T-cell (primary cell): ENCODE measurements at regions not wholly inside any gene's neighbourhood (a gene's known extent, or its start where the extent isn't known, plus 50 kb on each side); places are given as distances from the start of the nearest gene placed in this dataset.

Experiments used
- ATAC-seq, 4 experiments: fragments of 200-7000 bp in 3 of 4; fragments of 150-1000 bp in 1 of 4; cut with Tn5 transposase; replicated peaks in 1 of 4; 1 replicate in 3 of 4; 2 replicates in 1 of 4; pipeline ENCODE4 v1.10.0; 2021; ENCODE audit warnings: moderate library complexity in 3 of 4, mild to moderate bottlenecking in 2 of 4, moderate number of reproducible peaks in 1 of 4
- CTCF ChIA-PET, 2 donors: fragments of 300-600 bp; sonication (Branson Sonifier 250); formaldehyde crosslinking; loops; one replicate each; lab custom pipeline; 2022; ENCODE audit warnings: antibody characterized with exemption in 2 of 2; lab: Charles Lee
- POLR2A ChIA-PET, 2 donors: fragments of 300-600 bp; sonication (Branson Sonifier 250); formaldehyde crosslinking; loops; one replicate each; lab custom pipeline; 2022; ENCODE audit warnings: antibody characterized with exemption in 2 of 2; lab: Charles Lee
- DNase-seq, 35 experiments: peaks; one replicate each; pipeline versions ENCODE4 v3.0.0 to v3.0.0-alpha.2; 2013 to 2023
- H3K27ac ChIP-seq: one replicate; pipeline ENCODE4 v1.5.1; 2013; ENCODE audit warnings: low read length
- H3K27me3 ChIP-seq, 2 experiments: replicated peaks in 1 of 2; 1 replicate in 1 of 2; 2 replicates in 1 of 2; pipeline versions ENCODE4 v1.6.1 to v1.7.0; 2013; ENCODE audit warnings: low read length in 1 of 2, mixed read lengths in 1 of 2; ENCODE audit not compliant: control insufficient read depth in 2 of 2, insufficient read depth in 2 of 2; ENCODE audit errors: extremely low read depth in 1 of 2
- H3K36me3 ChIP-seq, 2 donors: 1 replicate in 1 of 2; 2 replicates in 1 of 2; pipeline versions ENCODE4 v1.6.1 to v1.7.0; 2013; ENCODE audit warnings: low read length in 1 of 2; ENCODE audit not compliant: control insufficient read depth in 2 of 2, insufficient read depth in 1 of 2; ENCODE audit errors: extremely low read depth in 1 of 2
- H3K4me1 ChIP-seq, 2 experiments: 1 replicate in 1 of 2; 2 replicates in 1 of 2; pipeline versions ENCODE4 v1.6.1 to v1.7.0; 2013; ENCODE audit warnings: low read length in 2 of 2, mixed read lengths in 1 of 2; ENCODE audit not compliant: insufficient read depth in 2 of 2, control insufficient read depth in 1 of 2; ENCODE audit errors: extremely low read depth in 1 of 2
- H3K4me3 ChIP-seq, 2 donors: 1 replicate in 1 of 2; 2 replicates in 1 of 2; pipeline versions ENCODE4 v1.5.1 to v1.7.0; 2013; ENCODE audit warnings: mild to moderate bottlenecking in 2 of 2, low read length in 1 of 2, moderate library complexity in 1 of 2; ENCODE audit not compliant: control insufficient read depth in 1 of 2; ENCODE audit errors: extremely low read depth in 1 of 2
- H3K9me3 ChIP-seq: 2 replicates; pipeline ENCODE4 v1.7.0; 2013
- H3K27ac Mint-ChIP-seq, 2 donors: one replicate each; pipeline ENCODE4 v1.8.0; 2020 to 2021; ENCODE audit warnings: mild to moderate bottlenecking in 2 of 2, mixed read lengths in 2 of 2
- H3K27me3 Mint-ChIP-seq, 2 donors: one replicate each; pipeline ENCODE4 v1.8.0; 2021 to 2022; ENCODE audit warnings: mixed read lengths in 2 of 2
- H3K36me3 Mint-ChIP-seq: one replicate; pipeline ENCODE4 v1.8.0; 2021; ENCODE audit warnings: mixed read lengths
- H3K4me1 Mint-ChIP-seq, 3 donors: one replicate each; pipeline ENCODE4 v1.8.0; 2020 to 2022; ENCODE audit warnings: mixed read lengths in 3 of 3, mild to moderate bottlenecking in 1 of 3
- H3K4me3 Mint-ChIP-seq, 3 donors: one replicate each; pipeline ENCODE4 v1.8.0; 2020 to 2022; ENCODE audit warnings: mild to moderate bottlenecking in 3 of 3, mixed read lengths in 3 of 3, moderate library complexity in 3 of 3
- H3K9me3 Mint-ChIP-seq, 3 donors: one replicate each; pipeline ENCODE4 v1.8.0; 2020 to 2022; ENCODE audit warnings: mixed read lengths in 3 of 3
- WGBS: methylation state at CpG from one replicate; pipeline ENCODE4 v1.1.5; 2013; ENCODE audit warnings: missing lambda C conversion rate; ENCODE audit not compliant: insufficient coverage; 5-methylcytosine and 5-hydroxymethylcytosine counted together

DNA sequence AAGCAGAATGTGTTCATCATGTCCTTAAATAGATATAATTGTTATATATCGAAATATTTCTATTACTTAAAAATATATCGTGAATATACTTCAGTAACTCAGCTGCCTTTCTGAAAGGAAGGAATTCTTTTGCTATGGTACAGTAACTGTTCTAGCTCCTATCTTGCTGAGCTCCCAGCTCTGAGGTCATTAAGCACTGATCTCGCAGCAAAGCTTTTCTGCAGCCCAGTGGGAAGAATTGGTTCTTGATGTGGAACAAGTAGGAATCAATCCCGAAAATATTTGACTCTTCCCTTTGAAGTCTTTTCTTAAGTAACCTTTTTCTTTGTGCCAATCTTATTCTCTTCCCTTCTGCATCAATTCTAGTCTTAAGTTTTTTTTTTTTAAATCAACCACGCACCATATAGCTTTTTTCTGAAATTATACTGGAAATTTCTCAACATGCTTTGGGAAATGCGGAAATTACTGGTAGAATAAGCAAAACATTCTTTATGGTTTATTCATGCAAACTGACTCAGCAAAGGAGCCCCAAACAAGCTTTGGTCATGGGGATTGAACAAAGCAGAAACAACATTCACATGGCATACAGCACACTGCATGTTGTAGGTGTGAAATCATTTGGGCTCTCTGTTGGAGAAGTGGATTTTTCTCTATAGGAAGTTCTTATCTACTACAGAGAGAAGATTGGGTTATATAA lies 428.9 kb upstream of the GNPDA2 start:
- Mint-ChIP-seq H3K4me1 (no peaks in the 10 kb centered on the region), H3K9me3 (peaks cover 4 to 9% (median 7%) of the 10 kb centered on the region in 3 donors), H3K27ac (no peak overlapping the region), H3K4me3 (no peak overlapping the region), H3K27me3 (no peaks in the 10 kb centered on the region), H3K36me3 (no peaks in the 10 kb centered on the region)
- Histone ChIP-seq H3K27ac (no peak overlapping the region), H3K4me3 (no peak overlapping the region), H3K27me3 (no peaks in the 10 kb centered on the region), H3K4me1 (no peaks in the 10 kb centered on the region), H3K36me3 (no peaks in the 10 kb centered on the region), H3K9me3 (no peaks in the 10 kb centered on the region)
- no peak for DNase-seq
- ChIA-PET POLR2A (no interaction called here), CTCF (no interaction called here)
- 90% methylated on average over 2 of the region's 6 CpGs for WGBS
- no peak for ATAC-seq

DNA sequence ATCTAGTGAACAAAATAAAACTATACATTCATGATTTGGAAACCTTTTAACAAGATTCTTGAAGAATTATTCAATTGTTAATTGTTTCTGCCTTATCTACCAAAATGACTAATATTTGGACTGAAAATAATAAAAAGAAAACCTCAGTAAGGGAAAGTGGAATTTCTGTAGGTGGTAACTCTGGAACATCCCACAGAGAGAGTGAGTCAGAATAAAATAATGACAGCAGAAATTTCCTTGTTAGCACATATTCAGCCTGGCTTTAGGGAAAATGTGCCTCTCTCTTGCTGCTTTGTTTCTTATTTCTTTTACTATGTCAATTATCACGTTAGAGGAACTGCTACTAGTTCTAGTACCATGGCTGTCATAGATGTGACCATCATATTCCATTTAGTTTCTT lies 421.5 kb upstream of the GNPDA2 start:
- ATAC-seq (no peak), DNase-seq (no peak)
- Mint-ChIP-seq H3K4me3 (no peak overlapping the region), H3K36me3 (no peaks in the 10 kb centered on the region), H3K27ac (no peak overlapping the region), H3K4me1 (no peaks in the 10 kb centered on the region), H3K27me3 (no peaks in the 10 kb centered on the region), H3K9me3 (peaks cover 0 to 10% (median 8%) of the 10 kb centered on the region in 3 donors)
- no peak overlapping the region for H3K27ac ChIP-seq
- POLR2A ChIA-PET, result no interaction called here
- CTCF ChIA-PET, result no interaction called here
- no peaks in the 10 kb centered on the region for H3K27me3 ChIP-seq
- no peaks in the 10 kb centered on the region for H3K4me1 ChIP-seq
- no peak overlapping the region for H3K4me3 ChIP-seq
- no CpG with 5 or more reads among the region's 1 CpG for WGBS
- no peaks in the 10 kb centered on the region for H3K9me3 ChIP-seq
- no peaks in the 10 kb centered on the region for H3K36me3 ChIP-seq

DNA sequence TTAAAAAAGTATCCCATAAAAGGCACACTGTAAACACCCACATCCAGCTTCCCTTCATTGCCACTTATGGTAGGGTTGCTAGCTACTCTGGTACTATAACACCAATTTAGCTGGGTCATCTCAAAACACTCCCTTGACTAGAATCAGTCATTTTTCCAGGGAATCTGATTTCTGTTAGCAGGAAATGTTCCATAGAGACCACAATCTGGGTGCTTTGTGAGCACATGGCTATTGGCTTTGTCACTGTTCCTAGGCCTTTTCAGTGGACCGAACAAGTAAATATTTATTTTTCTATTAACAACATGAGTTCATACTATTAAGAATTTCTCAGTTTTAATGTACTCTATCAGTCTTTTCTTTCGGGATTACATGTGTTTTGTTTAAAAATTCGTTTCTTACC lies 404.7 kb upstream of the GNPDA2 start:
- POLR2A ChIA-PET, result no interaction called here
- H3K36me3 ChIP-seq, result no peaks in the 10 kb centered on the region
- Mint-ChIP-seq H3K9me3 (peaks cover 10 to 21% (median 16%) of the 10 kb centered on the region in 3 donors), H3K27me3 (no peaks in the 10 kb centered on the region), H3K4me1 (no peaks in the 10 kb centered on the region), H3K36me3 (no peaks in the 10 kb centered on the region), H3K27ac (no peak overlapping the region), H3K4me3 (no peak overlapping the region)
- CTCF ChIA-PET, result no interaction called here
- H3K9me3 ChIP-seq, result no peaks in the 10 kb centered on the region
- no peaks in the 10 kb centered on the region for H3K27me3 ChIP-seq
- no peaks in the 10 kb centered on the region for H3K4me1 ChIP-seq
- no peak for DNase-seq
- no peak overlapping the region for H3K27ac ChIP-seq
- no peak for ATAC-seq
- no CpG with 5 or more reads among the region's 3 CpGs for WGBS
- no peak overlapping the region for H3K4me3 ChIP-seq

DNA sequence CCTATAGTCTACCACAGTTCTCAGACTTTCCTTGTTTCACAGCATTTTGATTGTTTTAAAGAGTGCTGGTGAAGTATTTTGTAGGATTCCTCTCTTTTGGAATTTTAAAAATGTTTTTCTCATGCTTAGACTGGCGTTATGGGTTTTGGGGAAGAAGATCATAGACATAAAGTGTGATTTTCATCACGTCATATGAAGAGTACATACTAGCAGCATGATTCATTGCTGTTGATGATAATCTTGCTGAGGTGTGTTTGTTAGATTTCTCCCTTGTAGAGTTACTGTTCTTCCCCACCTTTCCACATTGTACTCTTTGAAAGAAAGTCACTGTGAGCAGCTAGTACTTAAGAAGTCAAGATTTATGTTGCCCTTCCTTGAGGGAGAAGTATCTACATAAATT lies 396.1 kb upstream of the GNPDA2 start:
- no peaks in the 10 kb centered on the region for H3K27me3 Mint-ChIP-seq
- no CpG with 5 or more reads among the region's 2 CpGs for WGBS
- ATAC-seq, result no peak
- H3K9me3 ChIP-seq, result no peaks in the 10 kb centered on the region
- H3K27ac ChIP-seq, result no peak overlapping the region
- CTCF ChIA-PET, result no interaction called here
- H3K36me3 Mint-ChIP-seq, result no peaks in the 10 kb centered on the region
- H3K27me3 ChIP-seq, result no peaks in the 10 kb centered on the region
- POLR2A ChIA-PET, result no interaction called here
- H3K36me3 ChIP-seq, result no peaks in the 10 kb centered on the region
- DNase-seq, result no peak
- H3K4me1 ChIP-seq, result no peaks in the 10 kb centered on the region
- H3K9me3 Mint-ChIP-seq, result peaks cover 0 to 21% (median 7%) of the 10 kb centered on the region in 3 donors
- H3K4me1 Mint-ChIP-seq, result no peaks in the 10 kb centered on the region
- H3K4me3 Mint-ChIP-seq, result no peak overlapping the region
- H3K27ac Mint-ChIP-seq, result no peak overlapping the region
- H3K4me3 ChIP-seq, result no peak overlapping the region

DNA sequence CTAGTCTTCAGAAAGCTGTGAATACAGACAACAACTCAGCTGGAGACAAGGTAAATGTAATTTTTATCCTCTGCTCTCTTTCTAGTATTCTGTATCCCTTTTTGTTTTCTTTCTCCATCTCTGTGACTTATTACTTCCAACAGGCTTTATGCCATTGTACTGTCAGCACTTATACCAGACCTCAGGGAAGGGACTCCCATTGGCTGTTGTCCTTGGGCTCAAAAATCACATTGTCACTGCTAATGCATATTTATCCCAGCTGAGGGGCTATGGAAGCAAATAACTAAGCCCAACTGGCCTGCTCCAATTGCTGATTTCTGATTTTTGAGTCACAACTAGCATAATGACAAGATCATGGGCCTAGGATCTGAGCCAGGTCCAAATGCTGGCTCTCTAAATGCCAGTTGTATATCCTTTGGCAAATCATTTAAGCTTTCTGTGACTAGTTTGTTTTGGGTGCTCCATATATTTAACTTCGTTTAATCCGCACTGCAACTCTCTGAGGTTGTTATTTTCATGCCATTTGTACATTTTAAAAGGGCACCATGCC lies 395.1 kb upstream of the GNPDA2 start:
- no peaks in the 10 kb centered on the region for H3K36me3 Mint-ChIP-seq
- no peak overlapping the region for H3K27ac ChIP-seq
- ChIA-PET CTCF (no interaction called here), POLR2A (no interaction called here)
- H3K27me3 ChIP-seq, result no peaks in the 10 kb centered on the region
- H3K27me3 Mint-ChIP-seq, result no peaks in the 10 kb centered on the region
- H3K27ac Mint-ChIP-seq, result no peak overlapping the region
- H3K9me3 ChIP-seq, result no peaks in the 10 kb centered on the region
- H3K36me3 ChIP-seq, result no peaks in the 10 kb centered on the region
- H3K4me1 ChIP-seq, result no peaks in the 10 kb centered on the region
- WGBS, result no CpG with 5 or more reads among the region's 2 CpGs
- ATAC-seq (no peak), DNase-seq (no peak)
- no peak overlapping the region for H3K4me3 ChIP-seq
- no peak overlapping the region for H3K4me3 Mint-ChIP-seq
- H3K9me3 Mint-ChIP-seq, result peaks cover 0 to 21% (median 7%) of the 10 kb centered on the region in 3 donors
- no peaks in the 10 kb centered on the region for H3K4me1 Mint-ChIP-seq

DNA sequence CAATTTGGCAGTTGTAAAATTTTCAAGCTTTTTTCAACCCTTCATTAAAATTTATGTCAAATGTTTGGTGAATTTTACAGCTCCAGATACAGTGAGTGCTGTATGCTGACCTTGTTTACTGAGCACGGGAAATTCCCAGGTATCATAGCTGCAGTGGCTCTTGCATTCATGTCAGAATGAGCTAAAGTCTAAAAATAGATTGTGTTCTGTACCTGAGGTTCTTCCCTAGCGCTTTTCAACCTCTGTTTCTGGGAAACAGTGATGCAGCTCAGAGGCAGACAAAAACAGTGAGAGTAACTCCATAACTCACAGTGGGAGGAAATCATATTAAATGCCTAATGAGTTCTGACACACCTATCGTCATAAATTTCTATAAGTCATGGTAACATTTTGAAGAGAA lies 393.8 kb upstream of the GNPDA2 start:
- Histone ChIP-seq H3K36me3 (no peaks in the 10 kb centered on the region), H3K4me3 (no peak overlapping the region), H3K27ac (no peak overlapping the region), H3K4me1 (no peaks in the 10 kb centered on the region), H3K27me3 (no peaks in the 10 kb centered on the region), H3K9me3 (no peaks in the 10 kb centered on the region)
- peaks cover 0 to 16% (median 7%) of the 10 kb centered on the region in 3 donors for H3K9me3 Mint-ChIP-seq
- ChIA-PET POLR2A (no interaction called here), CTCF (no interaction called here)
- H3K27ac Mint-ChIP-seq, result no peak overlapping the region
- no peaks in the 10 kb centered on the region for H3K27me3 Mint-ChIP-seq
- 38% methylated on average over 1 of the region's 3 CpGs for WGBS
- ATAC-seq (no peak), DNase-seq (no peak)
- H3K36me3 Mint-ChIP-seq, result no peaks in the 10 kb centered on the region
- no peaks in the 10 kb centered on the region for H3K4me1 Mint-ChIP-seq
- no peak overlapping the region for H3K4me3 Mint-ChIP-seq
